OCI-LY7 (cell line): ENCODE measurements at regions not wholly inside any gene's neighbourhood (a gene's known extent, or its start where the extent isn't known, plus 50 kb on each side); places are given as distances from the start of the nearest gene placed in this dataset.

Source experiments
- BruUV-seq: library from RNA; stranded (reverse); fragments of 400-500 nt; replicated peaks from 2 replicates; lab custom pipeline; 2021; lab: Mats Ljungman, UMichigan
- CTCF ChIA-PET: fragments of 300-600 bp; sonication (Branson Sonifier 250); formaldehyde crosslinking; loops from one replicate; lab custom pipeline; 2022; ENCODE audit warnings: antibody characterized with exemption; ENCODE audit not compliant: unreplicated experiment; lab: Charles Lee
- POLR2A ChIA-PET: fragments of 300-600 bp; sonication (Branson Sonifier 250); formaldehyde crosslinking; loops from one replicate; lab custom pipeline; 2022; ENCODE audit warnings: antibody characterized with exemption; lab: Charles Lee
- DNase-seq: peaks from one replicate; pipeline ENCODE4 v3.0.0-alpha.2; 2015; ENCODE audit warnings: low spot score
- H2AFZ ChIP-seq: fragments of 200-600 bp; sonication (generic), shearing (Covaris generic); 2 replicates; pipeline ENCODE4 v1.6.1; 2014; ENCODE audit warnings: mild to moderate bottlenecking, antibody characterized with exemption, low read length, moderate library complexity
- H3K27ac ChIP-seq: fragments of 200-600 bp; sonication (generic); 2 replicates; pipeline ENCODE4 v1.5.1; 2014; ENCODE audit warnings: mixed run types, low read depth, mild to moderate bottlenecking, moderate library complexity, low read length, inconsistent platforms; ENCODE audit not compliant: poor library complexity, severe bottlenecking
- H3K36me3 ChIP-seq: fragments of 200-600 bp; sonication (generic); 2 replicates; pipeline ENCODE4 v1.6.1; 2014; ENCODE audit warnings: mild to moderate bottlenecking, antibody characterized with exemption, low read length, moderate library complexity, mixed read lengths; ENCODE audit not compliant: insufficient read depth
- H3K4me1 ChIP-seq: fragments of 200-600 bp; sonication (generic); 2 replicates; pipeline ENCODE4 v1.5.1; 2014; ENCODE audit warnings: mild to moderate bottlenecking, low read length; ENCODE audit not compliant: insufficient read depth, poor library complexity, severe bottlenecking
- H3K4me2 ChIP-seq: fragments of 200-600 bp; sonication (generic); 2 replicates; pipeline ENCODE4 v1.6.1; 2014; ENCODE audit warnings: mild to moderate bottlenecking, low read length
- H3K4me3 ChIP-seq: fragments of 200-600 bp; sonication (generic); 2 replicates; pipeline ENCODE4 v1.5.1; 2014; ENCODE audit warnings: mild to moderate bottlenecking, low read depth, low read length; ENCODE audit not compliant: poor library complexity, severe bottlenecking
- H3K79me2 ChIP-seq: fragments of 200-600 bp; sonication (generic); 2 replicates; pipeline ENCODE4 v1.6.1; 2016; ENCODE audit warnings: low read depth, mild to moderate bottlenecking, low read length, moderate library complexity, mixed read lengths; ENCODE audit not compliant: insufficient read depth
- H3K9me2 ChIP-seq: fragments of 200-600 bp; sonication (generic); 2 replicates; pipeline ENCODE4 v1.6.1; 2016; ENCODE audit warnings: mild to moderate bottlenecking, low read length, mixed read lengths; ENCODE audit not compliant: insufficient read depth
- H3K9me3 ChIP-seq: fragments of 200-600 bp; sonication (generic); 2 replicates; pipeline ENCODE4 v1.6.1; 2014; ENCODE audit warnings: mild to moderate bottlenecking, mixed run types, low read length, mixed read lengths
- H4K20me1 ChIP-seq: fragments of 200-600 bp; sonication (generic); 2 replicates; pipeline ENCODE4 v1.6.1; 2014; ENCODE audit warnings: mild to moderate bottlenecking, antibody characterized with exemption, low read length, moderate library complexity, mixed read lengths; ENCODE audit not compliant: insufficient read depth
- CTCF ChIP-seq: fragments of 200-600 bp; sonication (generic); conservative IDR thresholded peaks from 2 replicates; pipeline ENCODE4 v1.5.1; 2014; ENCODE audit warnings: mild to moderate bottlenecking, antibody characterized with exemption, low read length, moderate library complexity, mixed read lengths
- EZH2phosphoT487 ChIP-seq: fragments of 200-600 bp; sonication (generic); IDR thresholded peaks from 2 replicates; pipeline ENCODE4 v1.6.1; 2018; ENCODE audit warnings: low read depth, borderline replicate concordance, mild to moderate bottlenecking, mixed run types, antibody characterized with exemption, low read length, moderate library complexity, mixed read lengths
- intact Hi-C: fragments of 100-400 bp; cut with micrococcal nuclease; formaldehyde crosslinking; loops from one replicate; pipeline ENCODE4 v1.10.0; 2022; ENCODE audit not compliant: unreplicated experiment

- TF ChIP-seq EZH2phosphoT487: no peak
- no peak for TF ChIP-seq CTCF
Measured at GRCh38 chr3:34225821-34226366, 427.5 kb downstream of the PDCD6IP start.

GRCh38 chr3:34229876-34230275, 431.4 kb downstream of the PDCD6IP start:
- intact Hi-C loops: no loop called here
- no peaks in the 10 kb centered on the region for H3K36me3 ChIP-seq
- ChIA-PET POLR2A (no interaction called here), CTCF (no interaction called here)
- TF ChIP-seq EZH2phosphoT487 (no peak), CTCF (no peak)
- no peaks in the 10 kb centered on the region for H3K9me3 ChIP-seq
- H3K4me3 ChIP-seq: no peak overlapping the region
- no peaks in the 10 kb centered on the region for H3K4me1 ChIP-seq
- BruUV-seq: no TSS peak
- H3K79me2 ChIP-seq: no peaks in the 10 kb centered on the region
- no peak for DNase-seq
- no peak overlapping the region for H2AFZ ChIP-seq
- H3K4me2 ChIP-seq: no peak overlapping the region
- H3K9me2 ChIP-seq: no peaks in the 10 kb centered on the region
- H3K27ac ChIP-seq: no peak overlapping the region
- no peaks in the 10 kb centered on the region for H4K20me1 ChIP-seq

More at GRCh38 chr3:34225821-34226366, 427.5 kb downstream of the PDCD6IP start:
- CTCF ChIA-PET: no interaction called here
- intact Hi-C loops: no loop called here
- no TSS peak for BruUV-seq
- H3K9me3 ChIP-seq: no peaks in the 10 kb centered on the region
- no peaks in the 10 kb centered on the region for H3K79me2 ChIP-seq
- no peak for DNase-seq
- no peak overlapping the region for H3K27ac ChIP-seq
- no peaks in the 10 kb centered on the region for H3K9me2 ChIP-seq
- H3K4me1 ChIP-seq: no peaks in the 10 kb centered on the region
- no peak overlapping the region for H3K4me2 ChIP-seq
- 0 out of 2 replicates have a peak overlapping the region, but pooled peaks have one; percentile 30 for H2AFZ ChIP-seq
- no peaks in the 10 kb centered on the region for H3K36me3 ChIP-seq
- no peaks in the 10 kb centered on the region for H4K20me1 ChIP-seq
- POLR2A ChIA-PET: no interaction called here
- no peak overlapping the region for H3K4me3 ChIP-seq

- H3K9me3 ChIP-seq: no peaks in the 10 kb centered on the region
- TF ChIP-seq EZH2phosphoT487: no peak
- TF ChIP-seq CTCF: no peak
- no peak for DNase-seq
- no peak overlapping the region for H3K4me2 ChIP-seq
- no peaks in the 10 kb centered on the region for H3K9me2 ChIP-seq
- POLR2A ChIA-PET: no interaction called here
- H3K4me3 ChIP-seq: no peak overlapping the region
- H3K4me1 ChIP-seq: no peaks in the 10 kb centered on the region
- no peak overlapping the region for H2AFZ ChIP-seq
- H3K27ac ChIP-seq: no peak overlapping the region
- H3K36me3 ChIP-seq: no peaks in the 10 kb centered on the region
- BruUV-seq: no TSS peak
- intact Hi-C loops: no loop called here
- no peaks in the 10 kb centered on the region for H3K79me2 ChIP-seq
- no peaks in the 10 kb centered on the region for H4K20me1 ChIP-seq
- CTCF ChIA-PET: interaction anchor here (1.0 kb wide), 1 partner anchor 25 kb away, joined by 3 read pairs; no protein-coding TSS in a partner anchor
Measured at GRCh38 chr3:34235096-34235495, 436.7 kb downstream of the PDCD6IP start.
